SK-N-SH treated with all-trans-retinoic acid at 6 μM for 48 hours (cell line): ENCODE measurements at regions not wholly inside any gene's neighbourhood (a gene's known extent, or its start where the extent isn't known, plus 50 kb on each side); places are given as distances from the start of the nearest gene placed in this dataset.

Experiments used
- ATAC-seq: fragments of 200-7000 bp; cut with Tn5 transposase; 3 replicates; pipeline ENCODE4 v1.9.1; 2020; ENCODE audit warnings: mild to moderate bottlenecking, moderate library complexity
- ARNTL ChIP-seq: fragments of 450-650 bp; formaldehyde crosslinking; IDR thresholded peaks from 2 replicates; pipeline ENCODE4 v1.5.0; 2020; ENCODE audit warnings: low read depth, mild to moderate bottlenecking, moderate library complexity, borderline replicate concordance
- BACH2 ChIP-seq: fragments of 250-450 bp; sonication (Bioruptor Pico); IDR thresholded peaks from 2 replicates; pipeline ENCODE4 v1.9.0; 2021; ENCODE audit warnings: mild to moderate bottlenecking, borderline replicate concordance
- CREB5 ChIP-seq: fragments of 250-450 bp; sonication (Bioruptor Pico); IDR thresholded peaks from 2 replicates; pipeline ENCODE4 v1.5.1; 2020; ENCODE audit warnings: low read depth, mild to moderate bottlenecking, moderate library complexity
- CSDC2 ChIP-seq: fragments of 250-450 bp; sonication (Bioruptor Pico); IDR thresholded peaks from 2 replicates; pipeline ENCODE4 v1.5.0; 2020; ENCODE audit warnings: mild to moderate bottlenecking, moderate library complexity
- CSRNP3 ChIP-seq: fragments of 250-450 bp; sonication (Bioruptor Pico); IDR thresholded peaks from 2 replicates; pipeline ENCODE4 v1.5.1; 2021; ENCODE audit warnings: mild to moderate bottlenecking, moderate library complexity
- ESRRG ChIP-seq: fragments of 250-450 bp; sonication (Bioruptor Pico); IDR thresholded peaks from 2 replicates; pipeline ENCODE4 v1.6.1; 2021; ENCODE audit warnings: mild to moderate bottlenecking
- ISL1 ChIP-seq: fragments of 250-450 bp; sonication (Bioruptor Pico); IDR thresholded peaks from 2 replicates; pipeline ENCODE4 v2.1.2; 2022; ENCODE audit warnings: mild to moderate bottlenecking, moderate library complexity
- OSR1 ChIP-seq: fragments of 250-450 bp; sonication (Bioruptor Pico); IDR thresholded peaks from 2 replicates; pipeline ENCODE4 v1.8.0; 2022; ENCODE audit warnings: moderate library complexity, mild to moderate bottlenecking, inconsistent platforms
- PATZ1 ChIP-seq: fragments of 250-450 bp; sonication (Bioruptor Pico); IDR thresholded peaks from 2 replicates; pipeline ENCODE4 v1.8.0; 2020; ENCODE audit warnings: mild to moderate bottlenecking, moderate library complexity, borderline replicate concordance
- POU6F1 ChIP-seq: fragments of 250-450 bp; sonication (Bioruptor Pico); IDR thresholded peaks from 2 replicates; pipeline ENCODE4 v1.8.0; 2021; ENCODE audit warnings: low read depth, mild to moderate bottlenecking, moderate library complexity, borderline replicate concordance
- PPARA ChIP-seq: fragments of 250-450 bp; sonication (Bioruptor Pico); IDR thresholded peaks from 2 replicates; pipeline ENCODE4 v1.5.0; 2020; ENCODE audit warnings: mild to moderate bottlenecking, borderline replicate concordance
- RARB ChIP-seq: fragments of 250-450 bp; sonication (Bioruptor Pico); IDR thresholded peaks from 2 replicates; pipeline ENCODE4 v1.8.0; 2021; ENCODE audit warnings: mild to moderate bottlenecking, moderate library complexity
- SNAI2 ChIP-seq: fragments of 250-450 bp; sonication (Bioruptor Pico); IDR thresholded peaks from 2 replicates; pipeline ENCODE4 v1.5.0; 2020; ENCODE audit warnings: mild to moderate bottlenecking, moderate library complexity
- TCF4 ChIP-seq: fragments of 250-450 bp; sonication (Bioruptor Pico); IDR thresholded peaks from 2 replicates; pipeline ENCODE4 v1.8.0; 2021; ENCODE audit warnings: mild to moderate bottlenecking, moderate library complexity, borderline replicate concordance
- TSHZ2 ChIP-seq: fragments of 250-450 bp; sonication (Bioruptor Pico); IDR thresholded peaks from 2 replicates; pipeline ENCODE4 v1.5.0; 2020; ENCODE audit warnings: mild to moderate bottlenecking, moderate library complexity
- ZFP3 ChIP-seq: fragments of 250-450 bp; sonication (Bioruptor Pico); IDR thresholded peaks from 2 replicates; pipeline ENCODE4 v1.5.0; 2020; ENCODE audit warnings: mild to moderate bottlenecking, moderate library complexity
- ZFP30 ChIP-seq: fragments of 450-650 bp; formaldehyde crosslinking; IDR thresholded peaks from 2 replicates; pipeline ENCODE4 v1.5.0; 2022; ENCODE audit warnings: mild to moderate bottlenecking, moderate library complexity
- ZNF565 ChIP-seq: fragments of 450-650 bp; formaldehyde crosslinking; conservative IDR thresholded peaks from 2 replicates; pipeline ENCODE4 v1.5.0; 2020; ENCODE audit warnings: low read depth, mild to moderate bottlenecking, moderate library complexity
- ZNF70 ChIP-seq: fragments of 450-650 bp; formaldehyde crosslinking; IDR thresholded peaks from 2 replicates; pipeline ENCODE4 v1.5.0; 2020; ENCODE audit warnings: mild to moderate bottlenecking, moderate library complexity
- ZNF8 ChIP-seq: fragments of 450-650 bp; formaldehyde crosslinking; IDR thresholded peaks from 2 replicates; pipeline ENCODE4 v1.5.0; 2020; ENCODE audit warnings: mild to moderate bottlenecking, moderate library complexity

- TF ChIP-seq ZNF565 (CRISPR knock-in tag), result no peak
- TF ChIP-seq PATZ1 (CRISPR knock-in tag), result no peak
Observed at GRCh38 chr2:224293976-224294375, 107.9 kb downstream of the FAM124B start (continued).

GRCh38 chr2:224287531-224287930 is 114.4 kb downstream of the FAM124B start:
- no peak for TF ChIP-seq ZNF8 (CRISPR knock-in tag)
- TF ChIP-seq ZFP3 (CRISPR knock-in tag), result no peak
- TF ChIP-seq PATZ1 (CRISPR knock-in tag), result no peak
- no peak for TF ChIP-seq TCF4
- TF ChIP-seq SNAI2 (CRISPR knock-in tag), result no peak
- TF ChIP-seq CREB5 (CRISPR knock-in tag), result no peak
- TF ChIP-seq PPARA (CRISPR knock-in tag), result no peak
- no peak for TF ChIP-seq CSRNP3 (CRISPR knock-in tag)
- no peak for TF ChIP-seq POU6F1 (CRISPR knock-in tag)
- TF ChIP-seq CSDC2 (CRISPR knock-in tag), result no peak
- TF ChIP-seq ZNF565 (CRISPR knock-in tag), result no peak
- no peak for TF ChIP-seq ESRRG (CRISPR knock-in tag)
- TF ChIP-seq TSHZ2 (CRISPR knock-in tag), result no peak
- TF ChIP-seq ZNF70 (CRISPR knock-in tag), result no peak
- no peak for TF ChIP-seq OSR1 (CRISPR knock-in tag)
- TF ChIP-seq ZFP30 (CRISPR knock-in tag), result no peak
- no peak for TF ChIP-seq ISL1
- TF ChIP-seq BACH2, result no peak
- TF ChIP-seq ARNTL (CRISPR knock-in tag), result no peak
- TF ChIP-seq RARB (CRISPR knock-in tag), result no peak
- ATAC-seq, result no peak

- TF ChIP-seq PPARA (CRISPR knock-in tag), result no peak
- TF ChIP-seq ZFP3 (CRISPR knock-in tag), result no peak
- TF ChIP-seq ZNF70 (CRISPR knock-in tag), result no peak
- no peak for TF ChIP-seq CSDC2 (CRISPR knock-in tag)
- no peak for TF ChIP-seq CREB5 (CRISPR knock-in tag)
- TF ChIP-seq BACH2, result no peak
- no peak for TF ChIP-seq SNAI2 (CRISPR knock-in tag)
- TF ChIP-seq, all 23 proteins: peak for 0
- no peak for ATAC-seq
Observed at GRCh38 chr2:224286923-224287322, 115.0 kb downstream of the FAM124B start.
